Stimulated activated CD8-positive, alpha-beta memory T cell treated with anti-CD3 and anti-CD28 coated beads, Interleukin-7, amount 100 ng/mL, for 4 hours (primary cell): ENCODE measurements at regions not wholly inside any gene's neighbourhood (a gene's known extent, or its start where the extent isn't known, plus 50 kb on each side); places are given as distances from the start of the nearest gene placed in this dataset.

Source experiments
- DNase-seq, 2 donors: peaks; one replicate each; pipeline ENCODE4 v3.0.0-alpha.2; 2020; ENCODE audit warnings: low read depth in 2 of 2

DNA sequence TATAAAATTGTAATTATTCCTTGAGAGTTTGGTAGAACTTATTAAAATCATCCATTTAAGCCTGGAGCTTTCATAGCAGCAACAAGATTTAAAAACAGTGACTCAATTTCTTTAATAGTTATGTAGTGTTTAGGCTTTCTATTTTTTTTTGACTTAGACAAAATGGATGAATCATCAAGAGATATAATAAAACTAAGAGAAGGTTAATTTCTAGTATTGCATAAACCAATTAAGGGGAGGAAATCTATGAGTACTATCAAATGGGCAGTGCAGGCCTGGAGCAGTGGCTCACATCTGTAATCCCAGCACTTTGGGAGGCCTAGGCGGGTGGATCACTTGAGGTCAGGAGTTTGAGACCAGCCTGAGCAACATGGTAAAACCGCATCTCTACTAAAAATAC lies 416.3 kb upstream of the USP24 start:
- DNase-seq = no peak

- DNase-seq = no peak
Observed at GRCh38 chr1:55626326-55626725, 411.2 kb upstream of the USP24 start.

DNA sequence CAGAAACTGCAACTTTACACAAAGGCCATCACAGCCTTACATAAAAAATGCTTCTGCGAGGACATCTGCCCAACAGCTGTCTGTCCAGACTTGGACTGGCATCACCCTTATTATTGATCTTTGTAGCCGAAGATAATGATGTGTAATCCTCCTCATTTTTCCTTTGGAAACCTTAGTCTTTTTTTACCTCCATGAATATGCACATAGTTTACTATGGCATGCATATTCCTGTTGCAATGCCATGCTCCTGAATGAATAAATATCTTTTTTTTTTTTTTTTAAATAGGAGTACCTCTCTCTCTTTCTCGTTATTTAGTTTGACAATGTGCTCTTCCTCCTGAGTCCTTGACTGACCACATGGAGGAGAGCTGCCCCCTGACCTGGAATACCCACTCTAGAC lies 409.6 kb upstream of the USP24 start:
- no peak for DNase-seq

DNA sequence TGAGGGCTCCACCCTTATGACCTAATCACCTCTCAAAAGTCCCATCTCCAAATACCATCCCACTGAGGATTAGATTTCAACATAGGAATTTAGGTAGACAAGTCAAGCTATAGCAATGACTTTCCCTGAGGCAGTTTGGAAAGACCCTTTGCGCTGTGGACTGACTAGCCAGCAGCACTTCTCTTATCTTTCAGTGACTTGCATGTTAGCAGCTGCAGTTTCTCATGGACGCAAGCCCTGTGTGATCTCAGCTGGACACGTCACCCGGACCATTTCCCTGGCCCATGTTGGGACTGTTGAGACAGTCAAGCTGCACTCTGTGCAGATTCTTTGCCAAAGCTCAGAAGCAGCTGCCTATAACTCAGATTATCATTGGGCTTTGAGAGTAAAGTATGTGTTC lies 408.1 kb upstream of the USP24 start:
- no peak for DNase-seq

DNA sequence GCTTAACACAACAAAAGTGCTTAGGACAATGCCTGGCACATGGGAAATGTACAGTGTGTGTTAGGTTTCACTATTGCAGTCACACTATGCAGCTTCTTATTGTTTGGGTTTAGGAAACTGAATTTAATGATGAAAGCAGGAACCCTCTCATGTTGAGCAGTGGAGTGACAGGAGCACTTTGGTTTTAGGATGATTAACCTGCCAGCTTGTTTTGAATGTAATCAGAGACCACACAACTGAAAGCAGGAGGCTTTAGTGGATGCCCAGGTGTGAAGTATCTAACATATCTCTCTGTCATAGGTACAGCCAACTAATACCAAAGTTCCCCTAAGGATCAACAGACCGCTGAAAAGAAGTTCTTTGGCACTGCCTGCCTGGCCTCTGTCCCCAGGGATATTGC lies 406.9 kb upstream of the USP24 start:
- DNase-seq = no peak

DNA sequence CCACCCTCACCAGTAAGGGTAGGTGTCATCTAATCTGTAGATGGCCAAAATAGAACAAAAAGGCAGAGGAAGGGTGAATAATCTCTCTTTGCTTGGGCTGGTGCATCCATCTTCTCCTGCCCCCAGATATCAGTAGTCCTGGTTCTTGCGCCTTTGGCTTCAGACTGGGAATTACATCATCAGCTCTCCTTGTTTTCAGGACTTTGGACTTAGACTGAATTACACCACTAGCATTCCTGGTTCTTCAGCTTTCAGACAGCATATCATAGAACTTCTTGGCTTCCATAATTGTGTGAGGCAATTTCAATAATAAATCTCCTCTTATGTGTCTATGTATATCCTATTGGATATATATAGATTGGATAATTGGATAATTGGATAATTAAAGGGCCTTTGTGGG lies 403.0 kb upstream of the USP24 start:
- no peak for DNase-seq

GRCh38 chr1:55617288-55617982 lies 402.3 kb upstream of the USP24 start:
- no peak for DNase-seq

- DNase-seq = no peak
Observed at GRCh38 chr1:55612988-55613387, 397.8 kb upstream of the USP24 start.

DNA sequence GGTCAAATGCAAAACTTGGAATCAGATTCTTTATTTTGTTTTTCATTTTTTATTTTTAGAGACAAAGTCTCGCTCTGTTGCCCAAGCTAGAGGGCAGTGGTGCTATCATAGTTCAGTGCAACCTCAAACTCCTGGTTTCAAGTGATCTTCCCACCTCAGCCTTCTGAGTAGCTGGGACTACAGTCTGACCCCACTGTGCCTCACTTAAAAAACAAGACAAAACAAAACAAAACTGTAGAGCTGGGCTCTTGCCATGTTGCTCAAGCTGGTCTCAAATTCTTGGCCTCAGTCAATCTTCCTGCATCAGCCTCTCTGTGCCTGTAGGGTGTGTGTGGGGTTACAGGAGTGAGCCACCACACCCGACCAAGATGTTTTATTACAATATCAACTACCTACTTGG lies 396.0 kb upstream of the USP24 start:
- DNase-seq = no peak

- DNase-seq = no peak
Observed at GRCh38 chr1:55610203-55610602, 395.0 kb upstream of the USP24 start.

DNA sequence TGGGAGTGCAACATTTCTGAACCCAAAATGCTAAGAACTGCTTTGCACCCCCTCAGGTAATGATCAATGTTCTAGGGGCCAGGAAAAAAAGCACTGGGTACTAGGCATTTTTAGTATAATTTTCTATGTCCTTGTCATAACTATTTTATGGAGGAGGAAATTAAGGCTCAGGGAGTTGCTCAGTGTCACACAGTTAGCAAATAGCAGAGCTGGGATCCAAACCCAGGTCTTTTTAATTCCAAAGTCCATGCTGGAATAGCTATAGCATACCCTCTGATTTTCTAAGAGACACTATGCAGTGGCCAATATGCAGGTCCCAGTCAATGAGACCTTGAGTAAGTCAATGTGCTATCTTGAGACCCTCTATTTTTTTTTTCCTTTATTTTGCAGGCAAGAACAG lies 394.5 kb upstream of the USP24 start:
- no peak for DNase-seq

DNA sequence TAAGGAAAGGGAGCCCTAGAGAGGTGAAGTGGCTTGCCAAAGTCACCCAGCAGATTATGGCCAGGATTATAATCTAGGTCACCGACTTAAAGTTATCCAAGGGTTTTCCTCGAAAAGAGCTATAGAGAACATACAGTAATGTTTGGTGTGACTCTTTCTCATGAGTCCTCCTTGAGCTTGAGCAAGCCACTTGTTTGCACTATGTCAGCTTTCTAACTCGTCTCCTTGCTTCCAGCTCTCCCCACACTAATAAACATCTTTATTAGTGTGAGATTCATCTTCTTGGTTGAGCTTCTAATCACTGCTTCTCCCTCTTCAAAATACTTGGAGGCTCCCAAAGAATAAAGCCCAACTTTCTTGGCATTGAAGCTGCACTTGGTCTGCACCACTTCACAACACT lies 390.0 kb upstream of the USP24 start:
- DNase-seq = no peak

DNA sequence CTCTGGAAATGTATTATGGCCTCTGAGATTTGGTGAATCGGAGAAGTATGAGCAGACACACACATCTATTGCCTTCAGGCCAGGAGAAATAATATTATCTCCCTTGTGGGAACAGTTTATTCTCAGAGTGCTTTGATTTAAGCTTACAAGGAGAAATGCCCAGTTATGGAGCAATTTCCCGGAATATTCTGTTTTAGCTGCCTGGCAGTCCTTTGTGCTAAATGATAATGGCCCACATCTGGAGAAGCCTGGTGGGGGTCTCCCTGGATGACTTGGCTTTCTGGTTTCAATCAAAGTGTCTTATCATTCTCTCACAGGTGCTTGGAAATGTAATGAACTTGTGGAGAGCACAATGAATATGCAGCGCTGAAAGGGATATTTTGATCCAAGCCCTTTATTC lies 389.6 kb upstream of the USP24 start:
- no peak for DNase-seq

GRCh38 chr1:55604179-55604578 lies 389.0 kb upstream of the USP24 start:
- no peak for DNase-seq

GRCh38 chr1:55600242-55600641 lies 385.1 kb upstream of the USP24 start:
- no peak for DNase-seq

GRCh38 chr1:55597910-55598309 lies 382.7 kb upstream of the USP24 start:
- DNase-seq = no peak

- no peak for DNase-seq
Observed at GRCh38 chr1:55594701-55595100, 379.5 kb upstream of the USP24 start.

DNA sequence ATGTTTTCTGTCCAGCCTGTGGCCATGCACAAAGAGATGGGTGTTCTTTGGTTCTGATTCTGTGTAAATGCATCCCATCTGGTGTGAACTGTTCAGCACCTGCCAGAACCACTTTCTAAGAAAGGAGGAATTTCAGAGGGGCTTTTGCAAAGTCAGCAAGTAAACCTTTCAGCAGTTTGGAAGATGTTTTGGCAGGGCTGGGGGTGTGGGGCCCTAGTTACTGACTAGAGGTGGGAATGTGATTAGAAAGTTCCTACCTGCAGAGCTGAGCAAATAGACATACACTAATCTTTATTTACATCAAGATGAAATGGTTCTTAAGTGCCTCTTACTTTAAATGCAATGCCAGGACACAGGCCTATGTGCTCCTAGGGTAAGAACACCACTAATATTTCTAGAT lies 378.1 kb upstream of the USP24 start:
- no peak for DNase-seq

DNA sequence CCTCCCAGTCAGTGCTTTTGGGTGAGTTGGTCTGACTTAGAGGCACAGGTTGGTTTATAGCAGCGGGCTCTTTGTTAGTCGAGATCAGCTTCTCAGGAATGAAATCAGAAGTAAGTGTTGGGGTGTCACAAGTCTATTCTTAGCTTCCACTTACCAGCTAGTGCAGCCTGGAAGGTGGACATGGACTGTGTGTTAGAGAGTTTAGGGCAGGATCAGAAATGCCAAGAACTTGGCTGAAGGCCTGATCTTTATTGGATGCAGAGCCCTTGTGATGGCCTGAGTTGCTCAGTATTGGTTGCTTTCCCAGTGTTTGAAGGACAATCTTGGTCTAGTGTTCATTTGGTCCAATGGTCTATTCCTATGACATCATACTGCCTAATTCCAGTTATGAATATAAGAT lies 377.0 kb upstream of the USP24 start:
- no peak for DNase-seq

- DNase-seq = no peak
Observed at GRCh38 chr1:55589671-55590297, 374.6 kb upstream of the USP24 start.

DNA sequence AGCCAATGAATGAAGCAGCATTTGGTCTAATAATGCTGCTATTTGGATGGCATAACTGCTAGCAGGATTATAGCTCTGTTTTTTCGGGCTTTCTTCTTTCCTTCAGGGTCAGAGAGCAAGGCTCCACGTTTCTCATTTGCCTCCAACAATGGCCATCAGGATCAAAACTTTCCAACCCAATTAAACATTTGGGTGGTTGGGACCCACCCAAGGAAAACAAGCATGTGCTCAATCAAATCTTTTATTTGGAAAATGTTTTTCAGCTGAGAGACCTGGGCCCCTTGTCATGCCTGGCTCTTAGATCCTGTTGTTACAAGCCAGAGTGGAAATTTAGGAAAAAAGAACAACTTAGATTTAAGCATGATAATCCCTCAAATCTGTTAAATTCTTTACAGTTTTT lies 373.1 kb upstream of the USP24 start:
- DNase-seq = no peak

DNA sequence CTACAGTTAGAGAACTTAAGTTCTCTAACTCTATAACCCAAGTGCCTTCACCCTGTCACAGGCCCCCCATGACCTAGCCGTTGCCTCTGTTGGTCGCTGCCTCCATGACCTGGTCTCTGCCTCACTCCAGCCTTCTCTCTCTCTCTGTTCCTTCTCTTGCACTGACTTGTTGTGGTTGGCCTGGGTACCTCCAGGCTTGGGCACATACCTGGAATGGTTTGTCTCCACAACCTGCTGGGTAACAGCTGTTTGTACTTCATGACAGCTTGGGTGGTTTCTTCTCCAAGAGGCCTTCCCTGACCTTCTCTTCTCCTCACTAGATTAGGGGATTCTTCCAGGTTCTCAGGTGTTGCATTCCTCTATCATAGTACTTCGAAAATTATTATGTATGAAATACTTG lies 371.6 kb upstream of the USP24 start:
- no peak for DNase-seq

- no peak for DNase-seq
Observed at GRCh38 chr1:55585402-55585792, 370.2 kb upstream of the USP24 start.
